Omental fat pad (tissue), 3 donors: ENCODE measurements at regions not wholly inside any gene's neighbourhood (a gene's known extent, or its start where the extent isn't known, plus 50 kb on each side); places are given as distances from the start of the nearest gene placed in this dataset.
A peak's percentile ranks its signal among the peaks of the same experiment; 100 is the strongest.

Experiments used
- ATAC-seq: fragments of 150-250 bp; one replicate; pipeline ENCODE4 v1.9.1; 2016; ENCODE audit warnings: mild to moderate bottlenecking, moderate library complexity; ENCODE audit not compliant: low FRiP score
- DNase-seq: peaks from one replicate; pipeline ENCODE4 v3.0.0-alpha.2; 2019; ENCODE audit warnings: low spot score
- TF ChIP-seq, protein P1 (sequence below), 3 donors: fragments of 450-650 bp; IDR thresholded peaks; one replicate each; pipeline ENCODE4 v1.5.1; 2016 to 2017; ENCODE audit warnings: antibody characterized with exemption in 3 of 3, mild to moderate bottlenecking in 3 of 3, moderate library complexity in 2 of 3

- no peak for ATAC-seq
- TF ChIP-seq, protein P1, sequence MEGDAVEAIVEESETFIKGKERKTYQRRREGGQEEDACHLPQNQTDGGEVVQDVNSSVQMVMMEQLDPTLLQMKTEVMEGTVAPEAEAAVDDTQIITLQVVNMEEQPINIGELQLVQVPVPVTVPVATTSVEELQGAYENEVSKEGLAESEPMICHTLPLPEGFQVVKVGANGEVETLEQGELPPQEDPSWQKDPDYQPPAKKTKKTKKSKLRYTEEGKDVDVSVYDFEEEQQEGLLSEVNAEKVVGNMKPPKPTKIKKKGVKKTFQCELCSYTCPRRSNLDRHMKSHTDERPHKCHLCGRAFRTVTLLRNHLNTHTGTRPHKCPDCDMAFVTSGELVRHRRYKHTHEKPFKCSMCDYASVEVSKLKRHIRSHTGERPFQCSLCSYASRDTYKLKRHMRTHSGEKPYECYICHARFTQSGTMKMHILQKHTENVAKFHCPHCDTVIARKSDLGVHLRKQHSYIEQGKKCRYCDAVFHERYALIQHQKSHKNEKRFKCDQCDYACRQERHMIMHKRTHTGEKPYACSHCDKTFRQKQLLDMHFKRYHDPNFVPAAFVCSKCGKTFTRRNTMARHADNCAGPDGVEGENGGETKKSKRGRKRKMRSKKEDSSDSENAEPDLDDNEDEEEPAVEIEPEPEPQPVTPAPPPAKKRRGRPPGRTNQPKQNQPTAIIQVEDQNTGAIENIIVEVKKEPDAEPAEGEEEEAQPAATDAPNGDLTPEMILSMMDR (IDR thresholded peaks at IDR 0.05), result no peak
- DNase-seq, result no peak
Measured at GRCh38 chr14:54170301-54170700, 213.7 kb upstream of the BMP4 start.

- TF ChIP-seq, protein P1 (IDR thresholded peaks at IDR 0.05), result no peak
Measured at GRCh38 chr14:54172114-54172513, 215.5 kb upstream of the BMP4 start.

DNA sequence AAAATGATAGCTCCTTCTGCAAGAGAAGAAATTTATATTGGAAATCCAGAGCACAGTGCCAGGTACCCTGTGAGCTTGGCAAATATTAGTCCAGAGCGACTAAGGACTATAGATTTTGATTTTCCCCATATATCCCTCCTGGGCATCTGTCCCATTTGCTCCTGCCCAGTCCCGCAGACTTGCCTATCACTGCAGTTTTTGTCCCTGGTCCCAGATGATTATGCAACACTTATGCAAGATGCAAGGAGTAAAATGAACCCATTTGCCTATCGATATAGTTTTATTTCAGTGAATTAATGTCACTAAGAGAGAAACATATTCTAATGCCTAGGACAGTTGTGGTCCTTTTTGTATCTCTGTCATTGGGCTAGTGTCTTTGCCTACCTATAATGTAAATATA lies 215.9 kb upstream of the BMP4 start:
- DNase-seq (no peak), ATAC-seq (no peak)
- TF ChIP-seq, protein P1 (IDR thresholded peaks at IDR 0.05), result no peak

More at GRCh38 chr14:54172114-54172513, 215.5 kb upstream of the BMP4 start:
- ATAC-seq (no peak), DNase-seq (no peak)

- ATAC-seq (no peak), DNase-seq (no peak)
- TF ChIP-seq, protein P1 (IDR thresholded peaks at IDR 0.05), result no peak
Measured at GRCh38 chr14:54173802-54174201, 217.2 kb upstream of the BMP4 start.

DNA sequence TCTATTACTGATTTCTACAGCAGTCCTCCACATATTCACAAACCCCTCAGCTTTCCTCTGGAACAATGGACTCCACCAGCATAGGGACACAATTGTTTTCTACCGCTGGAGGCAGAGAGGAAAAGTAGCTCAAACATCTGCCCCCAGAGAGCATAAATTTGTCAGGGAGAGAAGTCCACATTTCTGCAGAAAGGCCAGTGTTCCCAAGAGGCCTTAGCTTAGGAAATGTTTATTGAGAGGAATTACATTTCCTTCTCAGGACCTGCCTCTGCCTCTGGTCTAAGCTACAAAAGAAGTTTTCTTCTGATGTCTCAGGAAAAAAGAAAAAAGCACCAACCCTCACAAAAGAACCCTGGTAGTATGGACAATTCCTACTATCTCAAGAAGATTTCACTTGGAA lies 217.8 kb upstream of the BMP4 start:
- TF ChIP-seq, protein P1 (IDR thresholded peaks at IDR 0.05), result no peak
- ATAC-seq (no peak), DNase-seq (no peak)

DNA sequence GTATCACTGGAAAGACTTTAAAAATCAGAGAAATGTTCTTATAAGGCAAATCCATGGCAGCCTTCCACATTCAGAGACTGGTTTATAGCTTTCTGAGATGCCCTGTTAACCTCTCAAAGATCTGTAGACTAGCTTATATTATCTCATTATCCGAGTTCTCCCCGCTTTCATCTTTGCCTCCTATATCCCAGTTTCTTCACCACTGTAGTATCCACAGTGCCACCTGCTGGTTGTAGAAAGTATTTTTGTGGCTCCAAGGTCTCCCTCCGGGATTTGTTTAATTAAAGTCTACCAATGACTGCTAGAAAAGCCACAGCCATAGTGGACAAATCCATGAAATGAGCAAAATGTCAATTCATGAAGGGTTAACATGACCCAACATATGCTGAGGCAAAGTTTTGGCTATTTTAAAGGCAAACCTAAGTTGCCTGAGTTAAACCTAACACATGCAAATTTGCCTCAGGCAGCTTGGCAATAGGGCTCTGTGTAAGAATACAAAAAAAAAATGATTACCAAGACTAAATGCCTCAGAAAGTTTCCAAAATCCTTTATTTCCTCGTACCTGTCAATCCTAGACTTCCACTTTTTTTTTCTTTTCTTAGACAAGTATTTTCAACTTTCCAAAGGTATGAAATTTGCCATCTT lies 218.8 kb upstream of the BMP4 start:
- TF ChIP-seq, protein P1 (IDR thresholded peaks at IDR 0.05), result peak in 1 of 3 donors; percentile 81
- DNase-seq, result peak; percentile 59
- ATAC-seq, result no peak

DNA sequence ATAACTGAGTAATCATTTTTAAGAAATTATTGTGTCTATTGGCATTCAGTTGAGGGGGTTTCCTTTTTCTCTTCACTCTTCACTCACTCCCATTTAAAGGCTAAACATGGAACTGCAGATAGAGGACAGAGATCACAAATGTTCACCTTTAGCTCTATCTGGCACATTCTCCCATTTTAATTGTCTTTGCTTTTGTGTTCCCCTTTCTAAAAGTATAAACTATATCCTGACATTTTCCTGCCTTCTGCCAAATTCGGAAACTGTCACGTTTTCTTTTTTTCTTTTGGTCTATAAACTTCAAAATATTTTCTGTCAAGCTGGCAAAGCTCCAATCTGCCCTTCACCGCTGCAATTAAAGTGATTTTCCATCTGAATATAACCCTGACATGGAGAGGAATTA lies 219.8 kb upstream of the CDKN3 start:
- DNase-seq, result no peak
- TF ChIP-seq, protein P1 (IDR thresholded peaks at IDR 0.05), result no peak

More for the DNA sequence above, 219.8 kb upstream of the CDKN3 start:
- no peak for ATAC-seq
